Liver (tissue), 8 donors: ENCODE measurements at regions not wholly inside any gene's neighbourhood (a gene's known extent, or its start where the extent isn't known, plus 50 kb on each side); places are given as distances from the start of the nearest gene placed in this dataset.

Experiments
- DNase-seq: peaks from one replicate; pipeline ENCODE4 v3.0.0-alpha.2; 2017; ENCODE audit warnings: low spot score
- H3K27ac ChIP-seq, 2 donors: one replicate each; pipeline ENCODE4 v1.7.0; 2013; ENCODE audit warnings: inconsistent platforms in 2 of 2, low read length in 2 of 2, control low read depth in 1 of 2, low read depth in 1 of 2, mild to moderate bottlenecking in 1 of 2
- H3K27me3 ChIP-seq, 4 donors: one replicate each; pipeline versions ENCODE4 v1.6.1 to v1.7.0; 2013; ENCODE audit warnings: low read length in 3 of 4, inconsistent platforms in 1 of 4, mild to moderate bottlenecking in 1 of 4, moderate library complexity in 1 of 4; ENCODE audit not compliant: control insufficient read depth in 4 of 4, insufficient read depth in 4 of 4
- H3K36me3 ChIP-seq, 4 donors: one replicate each; pipeline versions ENCODE4 v1.6.1 to v1.7.0; 2013; ENCODE audit warnings: low read length in 3 of 4, mild to moderate bottlenecking in 3 of 4, low read depth in 1 of 4, moderate library complexity in 1 of 4; ENCODE audit not compliant: control insufficient read depth in 4 of 4, insufficient read depth in 3 of 4
- H3K4me1 ChIP-seq, 4 donors: one replicate each; pipeline versions ENCODE4 v1.6.1 to v1.7.0; 2013; ENCODE audit warnings: low read length in 3 of 4, mild to moderate bottlenecking in 3 of 4, moderate library complexity in 1 of 4; ENCODE audit not compliant: control insufficient read depth in 4 of 4, insufficient read depth in 4 of 4
- H3K4me3 ChIP-seq, 3 donors: one replicate each; pipeline versions ENCODE4 v1.6.1 to v1.7.0; 2013; ENCODE audit warnings: low read length in 3 of 3, control low read depth in 1 of 3, low read depth in 1 of 3, mild to moderate bottlenecking in 1 of 3
- H3K9ac ChIP-seq, 2 donors: one replicate each; pipeline ENCODE4 v1.7.0; 2013; ENCODE audit warnings: low read length in 2 of 2, mild to moderate bottlenecking in 2 of 2, moderate library complexity in 2 of 2, control low read depth in 1 of 2, low read depth in 1 of 2
- H3K9me3 ChIP-seq, 4 donors: one replicate each; pipeline versions ENCODE4 v1.6.1 to v1.7.0; 2013; ENCODE audit warnings: low read length in 3 of 4; ENCODE audit not compliant: control insufficient read depth in 4 of 4
- ATF3 ChIP-seq: IDR thresholded peaks from 2 replicates; pipeline ENCODE4 v1.6.1; 2016; ENCODE audit warnings: antibody characterized with exemption
- CTCF ChIP-seq: fragments of 150-350 bp; IDR thresholded peaks from 2 replicates; pipeline ENCODE4 v1.5.1; 2017; ENCODE audit warnings: improper control_type of control experiment, low read depth, low read length; ENCODE audit not compliant: missing input control
- EGR1 ChIP-seq, 2 donors: IDR thresholded peaks; 2 replicates each; pipeline ENCODE4 v1.6.1; 2016 to 2018; ENCODE audit warnings: antibody characterized with exemption in 2 of 2, low read depth in 2 of 2
- FOXA1 ChIP-seq: IDR thresholded peaks from 2 replicates; pipeline ENCODE4 v1.6.1; 2016; ENCODE audit warnings: antibody characterized with exemption
- FOXA2 ChIP-seq: IDR thresholded peaks from 2 replicates; pipeline ENCODE4 v1.6.1; 2016; ENCODE audit warnings: antibody characterized with exemption
- GABPA ChIP-seq, 2 donors: IDR thresholded peaks in 1 of 2; conservative IDR thresholded peaks in 1 of 2; 2 replicates each; pipeline ENCODE4 v1.6.1; 2016; ENCODE audit warnings: antibody characterized with exemption in 2 of 2, mild to moderate bottlenecking in 1 of 2, moderate library complexity in 1 of 2
- HNF4A ChIP-seq, 2 donors: conservative IDR thresholded peaks; 2 replicates each; pipeline ENCODE4 v1.6.1; 2016; ENCODE audit warnings: antibody characterized with exemption in 2 of 2, mild to moderate bottlenecking in 2 of 2
- HNF4G ChIP-seq: IDR thresholded peaks from 2 replicates; pipeline ENCODE4 v1.6.1; 2016; ENCODE audit warnings: antibody characterized with exemption
- JUND ChIP-seq, 2 donors: IDR thresholded peaks; 2 replicates each; pipeline ENCODE4 v1.6.1; 2016; ENCODE audit warnings: antibody characterized with exemption in 2 of 2
- MAX ChIP-seq: IDR thresholded peaks from 2 replicates; pipeline ENCODE4 v1.6.1; 2016; ENCODE audit warnings: antibody characterized with exemption
- NR2F2 ChIP-seq: IDR thresholded peaks from 2 replicates; pipeline ENCODE4 v1.6.1; 2016; ENCODE audit warnings: antibody characterized with exemption
- RAD21 ChIP-seq, 2 donors: IDR thresholded peaks; 2 replicates each; pipeline ENCODE4 v1.6.1; 2016; ENCODE audit warnings: antibody characterized with exemption in 2 of 2, mild to moderate bottlenecking in 2 of 2
- REST ChIP-seq: IDR thresholded peaks from 2 replicates; pipeline ENCODE4 v1.6.1; 2016; ENCODE audit warnings: antibody characterized with exemption, mild to moderate bottlenecking
- RXRA ChIP-seq, 2 donors: IDR thresholded peaks; 2 replicates each; pipeline ENCODE4 v1.6.1; 2017 to 2018; ENCODE audit warnings: antibody characterized with exemption in 2 of 2, mild to moderate bottlenecking in 1 of 2
- SP1 ChIP-seq: IDR thresholded peaks from 2 replicates; pipeline ENCODE4 v1.6.1; 2018; ENCODE audit warnings: antibody characterized with exemption, mild to moderate bottlenecking
- TAF1 ChIP-seq: conservative IDR thresholded peaks from 2 replicates; pipeline ENCODE4 v1.6.1; 2016; ENCODE audit warnings: antibody characterized with exemption, mild to moderate bottlenecking
- YY1 ChIP-seq: IDR thresholded peaks from 2 replicates; pipeline ENCODE4 v1.6.1; 2016; ENCODE audit warnings: antibody characterized with exemption, mild to moderate bottlenecking
- ZBTB33 ChIP-seq: IDR thresholded peaks from 2 replicates; pipeline ENCODE4 v1.6.1; 2016; ENCODE audit warnings: antibody characterized with exemption
- WGBS: extraction: QIAGEN DNeasy Blood & Tissue Kit; methylation state at CpG from one replicate; pipeline ENCODE4 v1.1.7; 2013; 5-methylcytosine and 5-hydroxymethylcytosine counted together
- donor health status: healthy.
- donor health status: healthy.
- donor health status: healthy.
- donor health status: healthy.
- donor health status: healthy.

- Histone ChIP-seq H3K36me3 (no peaks in the 10 kb centered on the region), H3K9me3 (no peaks in the 10 kb centered on the region), H3K27me3 (no peaks in the 10 kb centered on the region), H3K4me3 (no peak overlapping the region), H3K9ac (no peak overlapping the region), H3K4me1 (peaks cover 5 to 62% (median 45%) of the 10 kb centered on the region in 4 donors), H3K27ac (no peak overlapping the region)
- TF ChIP-seq JUND (IDR thresholded peaks at IDR 0.05) (no peak), HNF4A (conservative IDR thresholded peaks at IDR 0.05) (no peak), HNF4G (no peak), FOXA1 (no peak), RXRA (IDR thresholded peaks at IDR 0.05) (no peak), YY1 (no peak), TAF1 (no peak), NR2F2 (no peak), MAX (no peak), CTCF (no peak), RAD21 (IDR thresholded peaks at IDR 0.05) (no peak), SP1 (no peak), GABPA (IDR thresholded peaks at IDR 0.05 in 1 of 2, conservative IDR thresholded peaks at IDR 0.05 in 1 of 2) (no peak), FOXA2 (no peak), REST (no peak), ZBTB33 (no peak), ATF3 (no peak), EGR1 (IDR thresholded peaks at IDR 0.05; ENCODE audit: low read depth in 2 of 2) (no peak)
- no peak for DNase-seq
- 92% methylated on average over 3 of the region's 3 CpGs for WGBS
These were observed 409.3 kb downstream of the BCAT1 start for GRCh38 chr12:24539646-24540045.
